ENCODE measurements at regions not wholly inside any gene's neighbourhood (a gene's known extent, or its start where the extent isn't known, plus 50 kb on each side); places are given as distances from the start of the nearest gene placed in this dataset.

DNA sequence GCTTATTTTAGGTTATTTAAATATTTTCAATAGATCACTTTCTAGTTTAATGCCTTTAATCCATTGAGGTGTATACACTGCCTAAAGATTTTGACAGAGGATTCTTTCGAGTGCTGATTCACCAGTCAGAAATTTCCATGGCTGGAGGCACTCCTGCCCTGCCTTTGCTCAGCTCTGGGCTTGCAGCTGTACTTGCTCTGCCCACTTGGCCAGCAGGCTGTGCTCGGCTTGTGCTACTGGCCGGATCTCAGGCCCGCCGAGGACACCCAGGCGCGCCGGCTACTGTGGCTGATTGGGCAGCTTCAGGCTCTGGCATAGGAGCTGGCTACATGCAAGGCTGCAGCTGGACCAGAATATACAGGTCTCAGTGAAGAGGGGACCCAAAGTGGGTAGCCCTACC lies 675.1 kb upstream of the MMS22L start:
- H3K9ac ChIP-seq (ENCODE audit: low read length), result no peak overlapping the region
- ChIA-PET CTCF (no interaction called here), POLR2A (no interaction called here)
- Mint-ChIP-seq H3K4me1 (no peaks in the 10 kb centered on the region), H3K9me3 (ENCODE audit: insufficient read depth) (no peaks in the 10 kb centered on the region), H3K27me3 (no peaks in the 10 kb centered on the region), H3K4me3 (no peak overlapping the region), H3K27ac (no peak overlapping the region)
- WGBS (ENCODE audit: insufficient coverage), result 91% methylated on average over 8 of the region's 8 CpGs
- no peak overlapping the region for H2AFZ ChIP-seq (ENCODE audit: insufficient read depth, low read depth, low read length, poor library complexity, severe bottlenecking)
- H3K36me3 ChIP-seq (replicated peaks in 1 of 2; ENCODE audit: control extremely low read depth in 1 of 2, control insufficient read depth in 1 of 2, extremely low read depth in 1 of 2, insufficient read depth in 2 of 2, low read length in 1 of 2), result no peaks in the 10 kb centered on the region
- ATAC-seq (ENCODE audit: low read depth) (no peak), DNase-seq (no peak)
- H3K4me2 ChIP-seq (replicated peaks; ENCODE audit: low read depth, low read length, poor library complexity, severe bottlenecking), result no peak overlapping the region
- no peak overlapping the region for H3K27ac ChIP-seq (ENCODE audit: low read length in 2 of 2)
- no peaks in the 10 kb centered on the region for H3K79me2 ChIP-seq (ENCODE audit: control insufficient read depth, insufficient read depth, low read length)
- TF ChIP-seq, protein P1, sequence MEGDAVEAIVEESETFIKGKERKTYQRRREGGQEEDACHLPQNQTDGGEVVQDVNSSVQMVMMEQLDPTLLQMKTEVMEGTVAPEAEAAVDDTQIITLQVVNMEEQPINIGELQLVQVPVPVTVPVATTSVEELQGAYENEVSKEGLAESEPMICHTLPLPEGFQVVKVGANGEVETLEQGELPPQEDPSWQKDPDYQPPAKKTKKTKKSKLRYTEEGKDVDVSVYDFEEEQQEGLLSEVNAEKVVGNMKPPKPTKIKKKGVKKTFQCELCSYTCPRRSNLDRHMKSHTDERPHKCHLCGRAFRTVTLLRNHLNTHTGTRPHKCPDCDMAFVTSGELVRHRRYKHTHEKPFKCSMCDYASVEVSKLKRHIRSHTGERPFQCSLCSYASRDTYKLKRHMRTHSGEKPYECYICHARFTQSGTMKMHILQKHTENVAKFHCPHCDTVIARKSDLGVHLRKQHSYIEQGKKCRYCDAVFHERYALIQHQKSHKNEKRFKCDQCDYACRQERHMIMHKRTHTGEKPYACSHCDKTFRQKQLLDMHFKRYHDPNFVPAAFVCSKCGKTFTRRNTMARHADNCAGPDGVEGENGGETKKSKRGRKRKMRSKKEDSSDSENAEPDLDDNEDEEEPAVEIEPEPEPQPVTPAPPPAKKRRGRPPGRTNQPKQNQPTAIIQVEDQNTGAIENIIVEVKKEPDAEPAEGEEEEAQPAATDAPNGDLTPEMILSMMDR (IDR thresholded peaks at IDR 0.05), result no peak
- TF ChIP-seq EZH2 (IDR thresholded peaks at IDR 0.05; ENCODE audit: borderline replicate concordance, insufficient read depth, low read depth, low read length, poor library complexity, severe bottlenecking), result no peak
- H3K27me3 ChIP-seq (replicated peaks in 1 of 4; ENCODE audit: control extremely low read depth in 1 of 4, control insufficient read depth in 3 of 4, insufficient read depth in 4 of 4, low read length in 3 of 4), result no peaks in the 10 kb centered on the region
- no peaks in the 10 kb centered on the region for H4K20me1 ChIP-seq (ENCODE audit: control insufficient read depth, insufficient read depth, low read length, poor library complexity, severe bottlenecking)
- H3K4me1 ChIP-seq (ENCODE audit: control insufficient read depth in 2 of 2, insufficient read depth in 2 of 2, low read length in 2 of 2), result no peaks in the 10 kb centered on the region
- H3K4me3 ChIP-seq (ENCODE audit: control extremely low read depth in 1 of 5, extremely low read depth in 1 of 5, insufficient read depth in 1 of 5, low read depth in 2 of 5, low read length in 4 of 5), result no peak overlapping the region
- intact Hi-C loops (cut with micrococcal nuclease), result no loop called here
- peaks cover 0 to 4% (median 0%) of the 10 kb centered on the region in 3 donors for H3K9me3 ChIP-seq (ENCODE audit: control extremely low read depth in 1 of 3, control insufficient read depth in 2 of 3, insufficient read depth in 1 of 3, low read length in 2 of 3)

DNA sequence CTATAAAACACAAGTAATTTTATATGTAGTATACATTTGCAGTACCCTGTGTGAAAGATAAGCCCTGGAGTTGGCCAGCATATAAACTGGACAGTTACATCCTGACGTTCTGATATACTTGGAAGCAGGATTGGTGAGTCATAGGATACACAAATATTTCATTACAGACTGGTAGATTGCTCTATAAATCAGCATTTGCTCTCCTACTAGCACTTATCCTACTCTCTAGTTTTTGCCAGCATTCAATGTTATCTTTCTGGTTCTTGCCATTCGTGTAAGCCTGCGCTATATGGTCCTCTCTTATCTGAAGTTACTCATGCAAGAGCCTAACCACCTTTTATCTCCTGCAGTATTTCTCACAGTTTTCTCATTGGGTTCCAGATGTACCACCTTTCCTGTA lies 680.2 kb upstream of the MMS22L start:
- DNase-seq (no peak), ATAC-seq (ENCODE audit: low read depth) (no peak)
- H3K79me2 ChIP-seq (ENCODE audit: control insufficient read depth, insufficient read depth, low read length), result no peaks in the 10 kb centered on the region
- no peak for TF ChIP-seq EZH2 (IDR thresholded peaks at IDR 0.05; ENCODE audit: borderline replicate concordance, insufficient read depth, low read depth, low read length, poor library complexity, severe bottlenecking)
- TF ChIP-seq, protein P1 (IDR thresholded peaks at IDR 0.05), result no peak
- H3K27ac ChIP-seq (ENCODE audit: low read length in 2 of 2), result no peak overlapping the region
- no peak overlapping the region for H3K4me2 ChIP-seq (replicated peaks; ENCODE audit: low read depth, low read length, poor library complexity, severe bottlenecking)
- H3K9me3 ChIP-seq (ENCODE audit: control extremely low read depth in 1 of 3, control insufficient read depth in 2 of 3, insufficient read depth in 1 of 3, low read length in 2 of 3), result peaks cover 0 to 1% (median 0%) of the 10 kb centered on the region in 3 donors
- no peak overlapping the region for H2AFZ ChIP-seq (ENCODE audit: insufficient read depth, low read depth, low read length, poor library complexity, severe bottlenecking)
- H3K4me3 ChIP-seq (ENCODE audit: control extremely low read depth in 1 of 5, extremely low read depth in 1 of 5, insufficient read depth in 1 of 5, low read depth in 2 of 5, low read length in 4 of 5), result no peak overlapping the region
- no peaks in the 10 kb centered on the region for H3K27me3 Mint-ChIP-seq
- no peaks in the 10 kb centered on the region for H3K9me3 Mint-ChIP-seq (ENCODE audit: insufficient read depth)
- CTCF ChIA-PET, result no interaction called here
- no peak overlapping the region for H3K9ac ChIP-seq (ENCODE audit: low read length)
- intact Hi-C loops (cut with micrococcal nuclease), result no loop called here
- H4K20me1 ChIP-seq (ENCODE audit: control insufficient read depth, insufficient read depth, low read length, poor library complexity, severe bottlenecking), result no peaks in the 10 kb centered on the region
- no peaks in the 10 kb centered on the region for H3K4me1 Mint-ChIP-seq
- no peaks in the 10 kb centered on the region for H3K27me3 ChIP-seq (replicated peaks in 1 of 4; ENCODE audit: control extremely low read depth in 1 of 4, control insufficient read depth in 3 of 4, insufficient read depth in 4 of 4, low read length in 3 of 4)
- no peaks in the 10 kb centered on the region for H3K36me3 ChIP-seq (replicated peaks in 1 of 2; ENCODE audit: control extremely low read depth in 1 of 2, control insufficient read depth in 1 of 2, extremely low read depth in 1 of 2, insufficient read depth in 2 of 2, low read length in 1 of 2)
- H3K27ac Mint-ChIP-seq, result no peak overlapping the region
- no peak overlapping the region for H3K4me3 Mint-ChIP-seq
- POLR2A ChIA-PET, result no interaction called here
- whole genome bisulfite sequencing (ENCODE audit: insufficient coverage), result 100% methylated on average over 2 of the region's 3 CpGs
- H3K4me1 ChIP-seq (ENCODE audit: control insufficient read depth in 2 of 2, insufficient read depth in 2 of 2, low read length in 2 of 2), result no peaks in the 10 kb centered on the region

All from B cell (primary cell).